BJ (cell line): ENCODE measurements at regions not wholly inside any gene's neighbourhood (a gene's known extent, or its start where the extent isn't known, plus 50 kb on each side); places are given as distances from the start of the nearest gene placed in this dataset.

ENCODE experiments used
- CTCF ChIA-PET: fragments of 350-600 bp; formaldehyde crosslinking; extraction: SDS; loops from one replicate; lab custom pipeline; 2021; ENCODE audit warnings: antibody characterized with exemption, inconsistent platforms; lab: Yijun Ruan, JAX
- POLR2A ChIA-PET: fragments of 300-600 bp; sonication (Branson Sonifier 250); formaldehyde crosslinking; extraction: SDS; loops from one replicate; lab custom pipeline; 2021; ENCODE audit warnings: antibody characterized with exemption; lab: Charles Lee
- DNase-seq: peaks from one replicate; pipeline ENCODE4 v3.0.0-alpha.2; 2011; ENCODE audit warnings: low read depth
- H3K27me3 ChIP-seq: 2 replicates; pipeline ENCODE4 v1.6.0; 2011; ENCODE audit warnings: low read length; ENCODE audit not compliant: control insufficient read depth, insufficient read depth
- H3K36me3 ChIP-seq: 2 replicates; pipeline ENCODE4 v1.5.1; 2011; ENCODE audit warnings: low read length; ENCODE audit not compliant: control insufficient read depth, insufficient read depth
- H3K4me3 ChIP-seq: 2 replicates; pipeline ENCODE4 v1.5.1; 2011; ENCODE audit warnings: low read depth, mild to moderate bottlenecking, control low read depth, low read length
- TF ChIP-seq, protein P1 (sequence below): IDR thresholded peaks from 2 replicates; pipeline ENCODE4 v1.5.1; 2011; ENCODE audit warnings: low read depth, mild to moderate bottlenecking, control low read depth, inconsistent platforms, low read length, moderate library complexity; ENCODE audit not compliant: insufficient read depth

DNA sequence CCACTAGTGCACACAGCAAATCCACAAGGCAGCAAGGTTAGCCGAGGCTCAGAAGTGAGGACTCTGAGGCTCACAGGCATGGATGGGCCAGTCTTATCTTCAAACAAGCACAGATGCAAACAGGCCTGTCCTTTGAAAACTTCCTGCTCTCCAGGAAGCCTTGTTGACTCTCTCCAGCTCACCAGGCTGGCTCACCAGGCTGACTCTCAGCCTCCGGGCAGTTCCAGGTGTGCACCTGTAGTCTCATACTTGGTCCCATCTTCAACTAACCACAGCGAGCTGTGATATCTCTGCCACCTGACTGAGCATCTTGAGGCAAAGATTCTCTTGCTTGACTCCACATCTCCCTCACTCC lies 173.9 kb upstream of the ZMIZ1 start:
- no peak for DNase-seq
- POLR2A ChIA-PET: no interaction called here
- H3K27me3 ChIP-seq: peaks cover 21% of the 10 kb centered on the region
- no peak overlapping the region for H3K4me3 ChIP-seq
- CTCF ChIA-PET: interaction anchor here (0.6 to 1.9 kb wide), 3 partner anchors 27 to 135 kb away, joined by 3 to 4 read pairs (median 3); no protein-coding TSS in a partner anchor
- TF ChIP-seq, protein P1, sequence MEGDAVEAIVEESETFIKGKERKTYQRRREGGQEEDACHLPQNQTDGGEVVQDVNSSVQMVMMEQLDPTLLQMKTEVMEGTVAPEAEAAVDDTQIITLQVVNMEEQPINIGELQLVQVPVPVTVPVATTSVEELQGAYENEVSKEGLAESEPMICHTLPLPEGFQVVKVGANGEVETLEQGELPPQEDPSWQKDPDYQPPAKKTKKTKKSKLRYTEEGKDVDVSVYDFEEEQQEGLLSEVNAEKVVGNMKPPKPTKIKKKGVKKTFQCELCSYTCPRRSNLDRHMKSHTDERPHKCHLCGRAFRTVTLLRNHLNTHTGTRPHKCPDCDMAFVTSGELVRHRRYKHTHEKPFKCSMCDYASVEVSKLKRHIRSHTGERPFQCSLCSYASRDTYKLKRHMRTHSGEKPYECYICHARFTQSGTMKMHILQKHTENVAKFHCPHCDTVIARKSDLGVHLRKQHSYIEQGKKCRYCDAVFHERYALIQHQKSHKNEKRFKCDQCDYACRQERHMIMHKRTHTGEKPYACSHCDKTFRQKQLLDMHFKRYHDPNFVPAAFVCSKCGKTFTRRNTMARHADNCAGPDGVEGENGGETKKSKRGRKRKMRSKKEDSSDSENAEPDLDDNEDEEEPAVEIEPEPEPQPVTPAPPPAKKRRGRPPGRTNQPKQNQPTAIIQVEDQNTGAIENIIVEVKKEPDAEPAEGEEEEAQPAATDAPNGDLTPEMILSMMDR: no peak
- H3K36me3 ChIP-seq: no peaks in the 10 kb centered on the region

DNA sequence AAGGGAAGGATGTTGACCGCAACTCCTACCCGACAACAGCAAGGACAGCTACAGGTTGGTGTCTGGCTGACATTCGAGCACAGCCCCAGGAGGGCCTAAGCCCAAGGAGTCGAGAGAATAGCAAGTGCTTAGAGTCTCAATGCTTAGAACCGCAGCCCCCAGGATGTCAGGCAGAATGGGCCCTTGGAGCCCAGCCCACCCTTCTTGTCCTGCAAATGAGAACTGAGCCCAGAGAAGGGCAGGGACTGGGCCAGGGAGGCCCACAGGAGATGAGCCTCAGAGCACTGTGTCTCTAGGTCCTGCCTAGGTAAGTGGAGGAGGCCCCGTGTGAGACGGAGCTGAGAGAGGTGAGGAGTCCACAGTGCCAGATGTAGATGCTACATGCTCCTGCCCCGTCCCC lies 173.3 kb upstream of the ZMIZ1 start:
- CTCF ChIA-PET: interaction anchor here (1.9 kb wide), 1 partner anchor 30 kb away, joined by 4 read pairs; no protein-coding TSS in a partner anchor
- H3K27me3 ChIP-seq: peaks cover 19% of the 10 kb centered on the region

DNA sequence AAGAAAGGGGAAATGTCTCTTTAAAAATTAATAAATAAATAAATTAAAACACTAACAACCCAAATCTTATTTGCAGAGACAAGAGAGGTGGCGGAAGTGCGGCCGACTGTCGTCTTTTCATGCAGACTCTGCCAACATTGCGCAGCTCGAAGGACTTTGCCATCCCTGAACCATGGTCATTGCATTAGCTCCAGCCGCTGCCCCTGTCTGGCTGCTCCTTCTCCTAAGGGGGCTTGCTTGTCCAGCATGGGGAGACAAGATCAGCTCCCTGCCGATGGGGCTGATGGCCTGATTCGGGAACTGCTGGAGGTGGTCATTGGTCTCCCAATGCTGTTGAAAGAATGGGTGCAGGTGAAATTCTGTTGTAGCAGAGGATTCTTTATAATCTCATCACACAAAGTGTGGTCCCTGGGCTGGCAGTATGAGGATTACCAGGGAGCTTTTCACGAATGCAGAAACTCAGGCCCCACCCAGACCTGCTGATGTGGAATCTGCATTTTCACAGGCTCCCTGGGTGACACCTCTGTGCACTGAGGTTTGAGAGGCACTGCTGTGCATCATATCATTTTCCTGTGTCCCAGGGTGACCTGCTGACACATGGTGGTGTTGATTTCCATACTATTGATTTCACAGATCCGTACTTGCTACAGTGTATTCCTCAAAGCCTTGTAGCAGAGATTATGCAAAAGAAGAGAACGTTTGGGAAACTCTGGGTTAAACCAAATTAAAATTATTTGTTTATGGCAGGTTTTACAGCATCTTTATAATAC lies 172.4 kb upstream of the ZMIZ1 start:
- no peaks in the 10 kb centered on the region for H3K36me3 ChIP-seq
- POLR2A ChIA-PET: no interaction called here

More for the DNA sequence above, 173.3 kb upstream of the ZMIZ1 start:
- TF ChIP-seq, protein P1: no peak
- Histone ChIP-seq H3K4me3 (no peak overlapping the region), H3K36me3 (no peaks in the 10 kb centered on the region)
- DNase-seq: no peak
- POLR2A ChIA-PET: no interaction called here

DNA sequence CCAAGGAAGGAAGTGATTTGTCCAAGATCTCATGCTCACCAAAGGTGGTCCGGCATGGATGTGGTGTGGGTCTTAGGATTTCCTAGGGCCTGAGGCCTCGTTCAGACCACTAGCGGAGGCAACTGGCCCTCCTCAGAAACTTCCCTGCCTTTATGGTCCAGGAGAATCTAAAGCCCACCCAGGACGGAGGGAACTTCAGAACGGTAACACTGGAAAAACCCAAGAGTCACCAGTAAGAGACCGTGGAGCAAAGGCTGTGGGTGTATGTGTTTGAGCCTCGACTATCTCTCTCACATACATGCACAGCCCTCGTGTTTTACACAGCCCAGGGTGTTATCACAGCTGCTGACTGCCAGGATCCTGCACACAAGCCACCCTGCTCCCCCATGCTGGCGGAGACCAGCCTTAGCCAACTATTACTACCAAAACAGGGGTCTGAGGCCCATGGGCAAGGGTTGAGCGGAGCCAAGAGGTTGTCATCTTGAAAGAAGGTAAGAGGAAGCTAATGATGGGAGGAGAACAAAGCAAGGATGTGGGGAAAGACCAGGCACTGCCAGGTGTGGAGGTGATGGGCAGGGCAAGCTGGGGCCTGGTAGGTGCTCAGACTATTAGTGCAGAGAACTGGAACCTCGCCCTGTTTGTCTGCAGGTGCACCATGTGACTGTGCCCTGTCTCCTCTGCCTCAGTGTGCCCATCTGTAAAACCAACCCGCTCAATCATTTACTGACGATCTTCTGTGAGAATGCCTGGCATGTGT lies 170.2 kb upstream of the ZMIZ1 start:
- Histone ChIP-seq H3K27me3 (peaks cover 11% of the 10 kb centered on the region), H3K36me3 (no peaks in the 10 kb centered on the region), H3K4me3 (no peak overlapping the region)
- TF ChIP-seq, protein P1: no peak
- DNase-seq: no peak
- ChIA-PET POLR2A (no interaction called here), CTCF (no interaction called here)

More for the DNA sequence above, 172.4 kb upstream of the ZMIZ1 start:
- Histone ChIP-seq H3K4me3 (no peak overlapping the region), H3K27me3 (peaks cover 19% of the 10 kb centered on the region)
- no peak for DNase-seq
- CTCF ChIA-PET: interaction anchor here (1.9 kb wide), 1 partner anchor 29 kb away, joined by 4 read pairs; no protein-coding TSS in a partner anchor
- TF ChIP-seq, protein P1: no peak
